ENCODE measurements at regions not wholly inside any gene's neighbourhood (a gene's known extent, or its start where the extent isn't known, plus 50 kb on each side); places are given as distances from the start of the nearest gene placed in this dataset.
"Not testable (repeated sequence)": the region's sequence is repeated elsewhere in the genome, so short reads cannot be mapped to it uniquely, and the experiment has no call there.

DNA sequence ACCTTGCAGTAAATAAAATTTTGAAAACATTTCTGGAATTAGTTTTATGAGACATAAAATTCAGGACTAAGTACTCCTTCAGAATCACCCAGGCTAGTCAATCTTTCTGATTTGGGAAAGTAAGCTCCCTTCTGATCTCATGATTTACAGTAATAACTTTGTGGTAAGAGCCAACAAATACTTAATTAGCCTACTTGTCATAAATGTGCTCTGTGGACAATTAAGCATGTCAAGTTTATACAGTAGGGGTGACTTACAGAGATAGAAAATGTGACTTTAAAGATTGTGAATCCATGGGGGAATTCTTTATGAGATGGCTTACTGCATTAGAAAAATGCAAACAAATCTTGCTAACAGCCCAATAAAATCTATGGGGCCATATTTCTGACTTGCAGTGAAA, 616.9 kb upstream of the GHITM start:
- no peak for DNase-seq

DNA sequence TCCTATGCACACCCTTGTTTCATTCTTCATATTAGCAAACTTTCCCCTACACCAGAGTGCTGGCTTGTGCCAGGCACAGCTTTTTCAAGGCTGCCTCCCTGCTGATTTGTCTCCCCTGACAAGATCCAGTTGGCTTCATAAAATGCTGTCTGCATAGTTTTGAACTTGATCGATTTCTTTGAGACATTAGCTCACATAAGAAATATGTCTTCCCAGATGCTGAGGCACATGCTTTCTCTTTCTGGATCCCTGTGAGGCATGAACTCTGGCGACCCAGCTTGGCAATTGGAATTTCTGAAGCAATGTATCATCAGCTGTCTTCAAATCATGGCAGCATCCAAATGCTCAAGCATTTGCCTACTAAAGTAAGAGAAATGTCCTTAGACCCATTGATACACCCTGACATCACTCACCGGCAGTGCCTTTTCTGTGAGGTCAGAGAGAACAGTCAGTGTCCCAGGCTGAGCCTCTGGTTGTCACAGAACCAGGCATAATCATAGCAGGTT, 616.4 kb upstream of the GHITM start:
- DNase-seq, result no peak

DNA sequence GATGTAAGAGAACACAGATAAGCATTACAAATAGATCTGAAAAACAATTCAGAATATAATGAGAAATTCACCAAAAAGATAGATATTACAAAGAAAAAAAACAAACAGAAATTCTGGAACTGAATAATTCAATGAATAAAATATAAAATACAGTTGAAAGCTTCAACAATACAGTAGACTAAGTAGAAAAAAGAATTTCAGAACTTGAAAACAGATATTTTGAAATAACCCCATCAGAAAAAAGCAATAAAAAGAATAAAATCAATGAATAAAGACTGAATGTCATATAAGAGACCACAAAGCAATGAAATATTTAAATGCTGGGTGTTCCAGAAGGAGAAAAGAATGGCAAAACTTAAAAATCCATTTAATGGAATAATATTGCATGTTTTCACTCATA, 611.4 kb upstream of the GHITM start:
- DNase-seq, result no peak

DNA sequence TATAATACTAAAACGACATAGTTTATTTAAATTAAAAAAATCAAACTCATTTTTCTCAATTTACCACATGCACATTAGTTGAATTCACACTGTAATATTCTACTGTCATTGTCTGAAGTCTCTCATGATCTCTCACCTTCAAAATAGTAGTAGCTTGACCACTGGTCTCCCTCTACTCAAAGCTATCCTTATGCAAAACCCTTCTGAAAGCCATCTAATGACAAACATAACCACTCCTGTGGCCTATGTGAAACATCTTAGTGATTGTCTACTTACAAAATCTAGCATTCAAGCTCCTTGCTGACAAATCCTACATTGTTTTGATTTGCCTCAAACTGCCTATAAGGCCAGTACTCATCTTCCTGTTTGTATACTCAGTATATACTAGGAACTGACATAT, 606.0 kb upstream of the GHITM start:
- no peak for DNase-seq

DNA sequence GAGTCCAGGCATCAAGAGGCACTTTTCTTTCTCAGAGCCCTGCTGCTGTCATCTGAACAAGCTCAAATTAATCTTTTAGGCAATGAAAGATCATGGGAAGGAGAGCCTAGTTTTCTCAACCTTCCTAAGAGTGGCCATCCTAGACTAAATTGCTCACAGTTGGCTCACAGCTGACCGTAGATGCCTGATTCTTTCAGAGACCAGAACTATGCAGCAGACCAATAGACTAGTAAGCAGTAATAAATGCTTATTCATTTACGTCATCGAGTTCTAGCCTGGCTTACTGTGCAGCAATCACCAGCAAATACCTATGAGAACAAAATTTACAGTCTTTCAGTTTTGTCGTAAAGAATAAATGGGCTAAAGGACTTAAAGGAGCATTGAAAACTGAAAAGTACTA, 602.9 kb upstream of the GHITM start:
- no peak for DNase-seq

DNA sequence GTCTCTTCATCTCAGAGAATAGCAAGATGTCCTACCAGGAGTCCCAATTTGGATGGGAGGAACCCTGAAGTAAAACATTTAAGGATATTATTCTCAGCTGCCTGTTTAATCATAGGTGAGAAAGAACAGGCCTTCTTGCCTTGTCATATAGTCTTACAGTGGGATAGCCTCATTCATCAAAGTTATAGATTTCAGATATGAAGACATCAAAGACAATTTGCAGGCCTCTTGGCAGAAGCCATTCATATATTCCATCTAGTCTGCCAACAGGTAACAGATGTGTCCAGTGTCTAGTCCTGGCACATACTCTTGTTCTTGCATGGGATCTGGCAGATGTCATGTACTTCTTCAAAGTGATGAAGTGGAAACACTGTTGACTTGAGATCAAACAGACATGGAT, 601.3 kb upstream of the GHITM start:
- no peak for DNase-seq

DNA sequence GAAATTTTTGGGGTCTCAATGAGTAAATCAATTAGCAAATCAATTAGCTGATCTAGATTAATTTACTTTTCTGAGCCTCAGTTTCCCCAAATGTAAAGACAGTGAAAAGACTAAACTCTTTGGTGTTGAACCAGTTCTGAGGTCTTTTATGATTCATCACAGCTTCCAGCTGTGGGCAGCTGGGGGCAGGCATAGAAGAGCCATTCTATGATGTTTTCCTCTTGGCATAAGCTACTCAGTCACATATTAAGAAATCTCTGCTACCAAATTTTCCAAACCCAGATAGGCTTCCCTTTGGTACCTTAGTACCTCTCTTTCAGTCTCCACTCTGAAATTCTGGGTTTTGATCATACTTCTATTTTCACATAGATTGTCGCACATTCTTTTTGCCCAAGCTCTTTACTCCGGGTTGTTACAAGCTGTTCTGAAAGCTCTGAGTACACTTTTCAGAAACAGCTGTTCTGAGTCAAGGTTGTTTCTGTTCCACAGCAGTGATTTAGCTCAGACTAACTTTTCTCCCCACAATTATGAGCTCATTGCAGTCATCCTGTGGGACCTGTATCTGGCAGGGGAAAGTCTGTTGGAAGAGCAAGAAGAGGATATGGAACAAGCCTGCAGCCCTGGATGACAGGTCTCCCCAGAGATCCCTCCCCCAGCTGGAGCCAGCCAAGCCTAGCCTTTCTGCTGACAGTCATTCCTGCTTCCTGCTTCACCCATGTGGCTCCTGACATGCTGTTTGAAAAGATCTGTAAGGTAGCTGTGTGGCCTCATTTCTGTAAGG, 599.6 kb upstream of the GHITM start:
- no peak for DNase-seq

DNA sequence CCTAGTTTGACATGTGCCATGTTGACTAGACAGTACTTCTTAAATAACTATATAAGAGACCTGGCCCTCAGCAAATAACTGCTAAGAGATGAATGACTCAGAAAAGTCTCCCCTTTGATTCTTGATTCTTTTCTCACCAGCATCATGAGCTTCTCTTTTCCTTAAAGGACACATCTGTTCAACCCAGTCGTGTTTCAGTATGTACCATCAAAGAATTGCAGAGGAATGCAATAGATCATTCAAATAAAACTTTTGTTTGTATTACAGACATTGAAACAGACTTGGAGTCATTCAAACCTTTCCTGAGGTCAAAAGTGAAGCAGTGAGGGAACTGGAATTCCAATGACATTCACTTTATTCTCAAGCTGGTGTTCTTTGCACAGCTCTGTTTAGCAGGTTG, 598.3 kb upstream of the GHITM start:
- no peak for DNase-seq

DNA sequence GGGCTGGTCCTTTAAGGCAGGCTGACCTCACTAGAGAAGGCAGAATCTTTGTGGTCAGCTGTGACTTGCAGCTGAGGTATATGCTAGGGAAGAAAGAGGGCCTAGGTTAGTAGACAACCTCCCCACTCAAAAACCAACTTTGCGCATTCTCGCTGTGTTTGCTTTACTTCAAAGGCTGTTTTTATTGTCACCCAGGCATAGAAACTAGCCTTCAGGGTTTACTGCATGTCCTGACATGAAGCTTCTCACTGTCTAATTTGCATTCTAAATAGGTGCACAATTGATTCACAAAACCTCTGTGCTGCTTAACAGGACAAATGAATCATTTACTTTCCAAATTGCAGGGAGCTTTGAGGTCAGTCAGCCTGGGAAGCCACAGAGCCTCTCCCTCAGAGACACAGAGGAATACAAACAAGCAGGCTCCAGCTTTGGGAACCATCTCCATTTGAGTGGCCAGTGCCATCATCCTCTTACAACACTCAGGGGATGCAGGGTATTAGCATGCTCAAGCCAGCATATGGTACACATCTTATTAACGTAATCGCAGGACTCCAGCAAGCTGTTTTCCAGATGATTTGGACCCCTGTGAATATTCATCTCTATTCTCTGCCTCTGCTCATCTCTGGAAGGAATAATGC, 596.4 kb upstream of the GHITM start:
- DNase-seq, result no peak

DNA sequence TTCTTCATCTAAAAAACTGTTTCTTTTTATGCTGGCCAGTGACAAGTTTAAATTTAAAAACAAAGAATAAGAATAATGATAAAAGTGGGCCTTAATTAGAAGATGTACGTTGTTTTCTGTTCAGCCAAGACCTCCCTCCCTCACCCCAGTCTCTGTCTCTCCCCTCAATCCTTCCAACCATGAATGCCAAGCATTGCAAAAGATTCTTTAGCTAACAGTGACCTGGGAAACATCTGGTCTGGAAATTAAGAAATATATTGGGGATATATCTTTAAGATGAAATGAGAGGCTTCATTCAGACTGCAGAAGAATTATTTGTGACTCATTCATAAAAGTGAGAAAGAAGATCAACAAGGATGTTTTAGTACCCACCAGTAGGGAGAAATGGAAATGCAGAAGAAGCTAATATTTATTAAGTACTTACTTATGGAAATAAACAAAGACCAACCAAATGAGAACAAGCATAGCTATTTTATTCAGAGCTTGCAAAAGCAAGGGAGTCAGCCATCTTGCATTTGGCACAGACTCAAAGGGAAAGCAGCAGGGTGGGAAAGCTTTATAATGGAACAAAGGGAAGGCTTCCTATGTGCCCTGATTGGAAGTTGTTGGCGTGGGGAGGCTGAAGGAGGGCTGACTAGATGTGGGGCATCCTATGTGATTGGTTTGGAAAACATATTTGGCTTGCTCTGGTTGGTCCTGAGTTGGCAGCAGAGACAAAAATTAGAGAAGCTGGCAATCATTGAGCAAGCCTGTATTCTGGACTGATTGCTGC, 595.4 kb upstream of the GHITM start:
- DNase-seq, result no peak

DNA sequence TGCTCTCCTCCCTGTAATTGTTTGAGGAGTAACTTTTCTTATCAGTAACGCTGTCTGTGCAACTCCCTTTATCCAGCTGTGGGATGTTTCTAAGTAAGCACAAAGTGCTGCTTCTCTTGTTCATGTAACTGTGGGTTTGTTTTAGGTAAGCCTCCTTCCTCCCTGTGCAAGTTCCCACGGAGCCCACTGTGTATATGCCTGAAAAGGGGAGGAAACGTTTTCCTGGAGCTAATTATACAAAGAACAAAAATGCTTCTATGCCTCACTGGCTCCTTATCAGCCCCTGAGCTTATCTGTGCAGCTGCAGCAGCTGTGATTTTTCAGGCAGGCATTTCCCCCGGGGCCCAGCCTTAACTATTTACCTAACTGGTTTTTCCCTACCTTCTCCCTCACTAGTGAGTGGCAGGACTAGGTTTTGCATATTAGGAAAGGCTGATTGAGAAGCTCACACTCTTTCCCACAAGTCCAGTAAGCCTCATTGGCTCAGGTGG, 593.4 kb upstream of the GHITM start:
- no peak for DNase-seq

DNA sequence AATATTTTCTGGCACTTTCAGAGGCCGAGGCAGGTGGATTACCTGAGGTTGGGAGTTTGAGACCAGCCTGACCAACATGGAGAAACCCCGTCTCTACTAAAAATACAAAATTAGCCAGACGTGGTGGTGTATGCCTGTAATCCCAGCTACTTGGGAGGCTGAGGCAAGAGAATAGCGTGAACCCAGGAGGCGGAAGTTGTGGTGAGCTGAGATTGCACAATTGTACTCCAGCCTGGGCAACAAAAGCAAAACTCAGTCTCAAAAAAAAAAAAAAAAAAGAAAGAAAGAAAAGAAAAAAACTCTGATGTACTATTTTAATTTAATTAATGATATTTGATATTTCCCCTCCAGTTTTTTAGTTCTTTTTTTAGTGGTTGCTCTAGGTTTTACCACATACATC, 588.1 kb upstream of the GHITM start:
- not testable (repeated sequence) for DNase-seq

DNA sequence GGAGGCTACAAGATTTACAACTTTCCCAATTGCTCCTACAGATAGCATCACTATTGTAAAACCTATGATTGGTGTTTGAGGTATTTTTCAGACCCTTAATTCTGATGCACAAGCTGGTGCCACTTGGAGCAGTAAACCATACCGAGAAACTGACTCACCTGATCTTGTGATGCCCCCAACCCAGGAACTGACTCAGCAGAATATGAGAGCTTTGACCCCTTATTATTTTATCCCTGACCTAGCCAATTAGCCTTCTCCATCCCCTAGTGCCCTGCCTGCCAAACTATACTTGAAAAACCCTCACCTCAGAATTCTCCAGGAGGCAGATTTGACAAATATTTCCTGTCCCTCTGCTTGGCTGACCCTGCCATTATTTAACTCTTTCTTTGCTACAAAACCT, 585.9 kb upstream of the GHITM start:
- DNase-seq, result no peak

DNA sequence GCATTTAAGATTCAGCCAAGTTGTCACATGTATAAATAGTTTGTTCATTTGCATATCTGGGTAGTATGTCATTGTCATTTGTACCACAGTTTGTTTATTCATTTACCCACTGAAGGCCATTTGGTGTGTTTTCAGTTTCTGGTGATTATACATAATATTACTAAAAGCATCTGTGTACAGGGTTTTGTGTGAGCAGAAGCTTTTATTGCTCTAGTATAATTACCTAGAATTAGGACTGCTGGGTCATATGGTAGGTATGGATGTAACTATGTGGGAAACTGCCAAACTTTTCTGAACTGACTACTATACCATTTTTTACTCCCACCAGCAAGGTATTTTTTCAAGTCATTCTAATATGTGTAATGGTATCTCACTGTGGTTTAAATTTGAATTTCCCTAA, 584.0 kb upstream of the GHITM start:
- DNase-seq, result no peak

DNA sequence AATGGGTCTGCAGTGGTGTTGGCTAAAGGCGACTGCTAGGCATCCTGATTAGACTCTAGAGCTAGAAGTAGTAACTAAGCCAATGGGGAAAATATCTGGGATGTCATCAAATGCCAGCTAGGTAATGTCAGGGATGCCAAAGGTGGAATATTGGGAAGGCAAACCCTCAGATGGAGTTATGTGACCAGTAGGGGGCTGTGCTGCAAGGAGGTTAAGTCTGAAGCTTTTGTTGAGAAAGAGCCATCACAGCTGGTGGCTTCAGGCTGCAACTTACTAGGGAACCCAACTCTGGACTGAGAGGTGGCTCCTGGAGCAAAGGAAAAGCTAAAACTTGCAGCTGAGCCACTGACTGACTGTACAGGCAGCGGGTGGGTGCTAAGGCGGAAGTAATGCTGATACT, 576.9 kb upstream of the GHITM start:
- no peak for DNase-seq

DNA sequence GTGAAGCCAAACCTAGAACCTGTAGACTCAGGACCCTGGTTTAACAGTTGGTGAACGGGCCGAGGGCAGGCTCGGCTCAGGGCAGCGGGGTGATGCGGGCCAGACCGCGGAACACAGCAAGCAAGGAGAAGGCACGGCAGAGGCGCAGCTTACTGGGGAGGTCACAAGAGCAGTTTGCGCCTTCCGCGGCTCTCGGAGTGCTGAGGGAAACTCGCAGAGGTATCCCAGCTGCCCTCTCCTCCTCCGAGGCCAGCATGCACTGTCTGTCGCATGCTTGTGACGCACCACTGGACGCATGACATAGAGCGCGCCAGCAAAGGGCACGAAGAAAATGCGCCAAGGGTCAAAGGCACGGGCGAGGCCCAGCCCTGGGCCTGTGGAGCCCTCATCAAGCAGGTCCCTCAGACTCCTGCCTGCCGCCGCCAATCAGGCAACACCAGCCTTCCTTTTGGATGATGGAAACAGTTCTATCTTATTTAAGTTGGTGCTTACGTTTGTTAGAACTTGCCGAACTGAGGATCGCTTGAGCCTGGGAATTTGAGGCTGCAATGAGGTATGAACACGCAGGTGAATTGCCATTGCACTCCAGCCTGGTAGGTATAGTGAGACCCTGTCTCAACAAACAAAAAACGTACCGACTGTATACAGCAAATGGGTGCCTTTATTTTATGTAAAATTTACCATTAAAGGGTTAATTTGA, 574.3 kb upstream of the GHITM start:
- no peak for DNase-seq

DNA sequence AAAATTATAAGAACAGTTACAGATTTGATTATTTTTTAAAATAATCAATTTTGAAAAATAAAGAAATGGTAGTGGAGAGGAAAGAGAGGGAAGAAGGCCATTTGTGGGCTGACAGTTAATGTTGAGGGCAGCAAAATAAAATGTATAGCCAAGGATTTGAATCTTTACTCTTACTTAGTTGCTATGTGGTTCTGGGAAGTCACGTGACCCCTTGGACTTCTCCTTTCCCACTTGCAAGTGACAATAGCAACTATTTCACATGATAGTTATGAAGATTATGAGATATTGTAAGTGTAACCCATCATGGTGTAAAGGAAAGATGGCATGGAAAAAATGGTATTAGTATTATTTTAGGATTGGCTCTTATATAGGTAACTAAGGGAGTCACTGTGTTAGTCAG, 567.3 kb upstream of the GHITM start:
- no peak for DNase-seq

DNA sequence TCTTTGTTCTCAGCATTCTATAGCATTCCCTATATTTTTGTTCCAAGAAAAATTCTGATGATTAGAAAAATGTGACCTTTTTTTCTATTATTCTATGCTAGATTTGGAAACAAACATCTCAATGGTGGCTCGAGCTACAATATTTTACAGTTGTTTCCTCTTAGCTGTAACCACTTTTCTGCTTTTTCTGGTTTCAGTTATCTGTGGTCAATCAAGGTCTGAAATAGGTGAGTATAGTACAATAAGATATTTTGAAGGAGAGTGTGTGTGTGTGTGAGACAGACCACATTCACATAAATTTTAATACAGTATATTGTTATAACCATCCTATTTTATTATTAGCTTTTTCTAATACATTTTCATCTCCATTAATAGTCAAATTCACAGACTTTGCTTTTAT, 564.5 kb upstream of the GHITM start:
- DNase-seq, result no peak

DNA sequence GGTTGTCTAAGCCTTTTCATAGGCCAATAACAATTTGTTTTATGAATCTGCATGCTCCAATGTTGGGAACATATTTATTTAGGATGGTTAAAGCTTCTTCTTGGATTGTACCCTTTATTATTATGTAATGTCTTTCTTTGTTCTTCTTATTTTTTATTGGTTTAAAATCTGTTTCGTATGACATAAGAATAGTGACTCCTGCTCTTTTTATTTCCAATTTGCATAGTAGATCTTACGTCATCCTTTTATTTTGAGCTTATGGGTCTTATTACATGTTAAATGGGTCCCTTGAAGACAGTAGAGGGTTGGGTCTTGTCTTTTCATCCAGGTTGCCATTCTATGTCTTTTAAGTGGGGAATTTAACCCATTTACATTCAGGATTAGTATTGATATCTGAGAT, 561.9 kb upstream of the GHITM start:
- no peak for DNase-seq

DNA sequence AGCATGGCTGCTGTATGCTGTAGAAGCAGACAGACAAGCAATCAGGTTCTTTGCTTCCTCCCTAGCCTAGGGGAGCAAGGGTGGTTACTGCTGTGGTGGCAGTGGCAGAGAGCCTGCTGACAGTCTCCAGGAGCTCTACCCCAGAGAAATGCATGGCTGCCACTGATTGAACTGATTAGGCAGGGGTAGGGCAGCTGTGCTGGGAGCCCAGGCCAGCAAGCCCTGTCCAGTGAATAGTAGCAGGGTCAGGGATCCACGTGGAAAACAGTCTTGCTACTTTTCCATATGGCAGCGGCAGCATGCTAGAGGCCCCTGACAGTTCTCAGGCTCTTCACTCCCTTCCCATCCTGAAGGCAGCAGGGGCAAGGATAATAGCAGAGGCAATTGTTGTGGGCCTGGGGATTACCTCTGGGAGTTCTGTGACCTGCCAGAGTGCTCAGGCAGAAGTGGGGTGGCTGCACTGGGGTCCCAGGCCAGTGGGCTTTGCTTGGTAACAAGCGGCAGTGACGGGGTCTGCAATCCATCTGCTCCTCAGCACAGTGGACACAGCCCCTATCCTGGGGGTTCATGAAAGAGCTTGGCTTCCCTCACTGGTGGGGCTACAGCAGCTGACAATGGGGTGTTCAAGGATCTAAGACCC, 558.8 kb upstream of the GHITM start:
- no peak for DNase-seq

DNA sequence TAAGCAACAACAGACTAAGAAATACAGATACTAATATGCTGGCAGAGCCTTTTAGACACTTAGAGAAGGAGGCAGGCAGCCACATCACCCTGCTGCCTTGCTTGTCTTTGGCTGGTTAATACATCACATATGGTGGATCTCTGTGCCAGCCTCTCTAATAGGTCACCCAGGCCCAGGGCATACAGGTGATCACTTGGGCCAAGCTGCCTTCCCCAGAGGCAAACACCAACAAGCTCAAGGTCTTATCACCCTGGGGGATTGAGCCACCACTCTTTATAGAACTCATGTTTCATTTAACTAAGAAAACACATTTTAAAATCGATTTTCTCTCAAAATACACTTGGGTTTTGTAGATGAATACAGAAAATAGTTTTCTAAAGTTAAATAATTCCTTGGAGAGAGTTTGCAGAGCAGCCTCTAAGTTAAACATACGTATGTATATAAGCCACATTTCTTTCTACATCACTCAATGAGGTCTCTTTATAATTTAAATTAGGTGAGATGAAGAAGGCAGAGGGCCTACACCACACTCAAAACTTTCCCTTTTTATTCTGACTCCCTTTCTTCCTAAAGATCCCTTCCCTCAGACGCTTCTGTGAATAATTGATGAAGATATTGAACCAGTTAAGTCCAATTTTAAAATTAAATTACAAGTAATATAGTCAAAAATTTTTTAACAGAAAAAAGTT, 556.8 kb upstream of the GHITM start:
- DNase-seq, result no peak

DNA sequence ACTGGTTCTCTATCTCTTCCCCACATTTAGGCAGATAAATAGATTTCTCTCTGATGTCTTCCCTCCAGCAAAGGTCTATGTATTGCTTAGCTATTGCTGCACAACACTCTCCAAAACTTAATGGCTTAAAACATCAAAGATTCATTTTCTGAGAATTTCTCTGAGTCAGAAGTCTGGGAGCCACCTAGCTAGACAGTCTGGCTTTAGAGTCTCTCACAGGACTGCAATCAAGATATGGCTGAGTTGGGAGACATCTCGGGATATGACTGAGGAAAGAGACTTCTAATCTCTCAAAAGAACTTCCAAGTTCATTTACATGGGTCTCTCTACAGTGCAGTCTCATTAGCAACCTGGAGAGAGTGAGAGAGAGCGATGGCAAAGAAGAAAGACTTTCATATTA, 553.6 kb upstream of the GHITM start:
- no peak for DNase-seq
